HK-2 (cell line): ENCODE measurements at regions not wholly inside any gene's neighbourhood (a gene's known extent, or its start where the extent isn't known, plus 50 kb on each side); places are given as distances from the start of the nearest gene placed in this dataset.

Experiments
- DNase-seq: peaks from one replicate; pipeline ENCODE4 v3.0.0-alpha.2; 2018; ENCODE audit not compliant: unreplicated experiment

GRCh38 chr1:84090447-84091245 lies 53.4 kb upstream of the PRKACB start:
- no peak for DNase-seq

GRCh38 chr1:84089867-84090266 lies 54.2 kb upstream of the PRKACB start:
- DNase-seq, result no peak

GRCh38 chr1:84089465-84089864 lies 54.6 kb upstream of the PRKACB start:
- no peak for DNase-seq

- no peak for DNase-seq
Observed at GRCh38 chr1:84086616-84087015, 57.5 kb upstream of the PRKACB start.

- DNase-seq, result no peak
Observed at GRCh38 chr1:84086189-84086588, 57.9 kb upstream of the PRKACB start.

- DNase-seq, result no peak
Observed at GRCh38 chr1:84083307-84083706, 60.8 kb upstream of the PRKACB start.

GRCh38 chr1:84078842-84079202 lies 65.2 kb upstream of the PRKACB start:
- no peak for DNase-seq

- peak; percentile 77 for DNase-seq
Observed at GRCh38 chr1:84078108-84078841, 65.8 kb upstream of the PRKACB start.

GRCh38 chr1:84077476-84078107 lies 66.5 kb upstream of the PRKACB start:
- peak; percentile 78 for DNase-seq

GRCh38 chr1:84073266-84073665 lies 70.8 kb upstream of the PRKACB start:
- no peak for DNase-seq

- DNase-seq, result no peak
Observed at GRCh38 chr1:84069236-84069845, 70.4 kb upstream of the TTLL7 start.

GRCh38 chr1:84062496-84062895 lies 63.6 kb upstream of the TTLL7 start:
- no peak for DNase-seq

GRCh38 chr1:84061336-84061735 lies 62.4 kb upstream of the TTLL7 start:
- no peak for DNase-seq

GRCh38 chr1:84060781-84061180 lies 61.8 kb upstream of the TTLL7 start:
- DNase-seq, result no peak

GRCh38 chr1:84048820-84049219 lies 49.9 kb upstream of the TTLL7 start:
- no peak for DNase-seq
